ENCODE measurements at regions not wholly inside any gene's neighbourhood (a gene's known extent, or its start where the extent isn't known, plus 50 kb on each side); places are given as distances from the start of the nearest gene placed in this dataset.
A peak's percentile ranks its signal among the peaks of the same experiment; 100 is the strongest.

GRCh38 chr6:105992315-105992961 lies 93.7 kb upstream of the PRDM1 start (continued):
- peak; percentile 56; the same call in 1 of the 2 replicates for TF ChIP-seq ZNF610 (tag by site-specific recombination; IDR thresholded peaks at IDR 0.05; ENCODE audit: borderline replicate concordance)
- no peak for TF ChIP-seq ZNF621 (tag by site-specific recombination; IDR thresholded peaks at IDR 0.05)
- no peak for TF ChIP-seq ZNF560 (tag by site-specific recombination; IDR thresholded peaks at IDR 0.05; ENCODE audit: borderline replicate concordance)
- TF ChIP-seq ZNF114 (tag by site-specific recombination; IDR thresholded peaks at IDR 0.05) = no peak
- no peak for TF ChIP-seq GLIS1 (tag by site-specific recombination; IDR thresholded peaks at IDR 0.05)
- no peak for TF ChIP-seq ZBTB49 (tag by site-specific recombination; IDR thresholded peaks at IDR 0.05; ENCODE audit: low read depth)
- peak; percentile 79 for TF ChIP-seq ZNF580 (tag by site-specific recombination; IDR thresholded peaks at IDR 0.05)
- TF ChIP-seq ZNF626 (tag by site-specific recombination; IDR thresholded peaks at IDR 0.05) = no peak
- TF ChIP-seq RBAK (tag by site-specific recombination; IDR thresholded peaks at IDR 0.05) = no peak
- TF ChIP-seq ZNF521 (tag by site-specific recombination; IDR thresholded peaks at IDR 0.05) = no peak
- TF ChIP-seq ZNF335 (tag by site-specific recombination; conservative IDR thresholded peaks at IDR 0.05) = peak; percentile 89
- no peak for TF ChIP-seq OSR2 (tag by site-specific recombination; IDR thresholded peaks at IDR 0.05)
- no peak for TF ChIP-seq ZNF488 (tag by site-specific recombination; IDR thresholded peaks at IDR 0.05)
- TF ChIP-seq ZBTB20 (tag by site-specific recombination; IDR thresholded peaks at IDR 0.05) = no peak
- no peak for TF ChIP-seq ZNF391 (tag by site-specific recombination; IDR thresholded peaks at IDR 0.05; ENCODE audit: borderline replicate concordance, low read depth)
- no peak for TF ChIP-seq ZNF221 (tag by site-specific recombination; IDR thresholded peaks at IDR 0.05; ENCODE audit: borderline replicate concordance)
- no peak for TF ChIP-seq REPIN1 (tag by site-specific recombination; IDR thresholded peaks at IDR 0.05; ENCODE audit: low read depth)
- TF ChIP-seq ZNF513 (tag by site-specific recombination; IDR thresholded peaks at IDR 0.05) = no peak
- TF ChIP-seq ZBTB21 (tag by site-specific recombination; IDR thresholded peaks at IDR 0.05) = no peak
- TF ChIP-seq ZNF140 (tag by site-specific recombination; IDR thresholded peaks at IDR 0.05) = no peak
- no peak for TF ChIP-seq ZNF169 (tag by site-specific recombination; IDR thresholded peaks at IDR 0.05)
- no peak for TF ChIP-seq HOXC10 (CRISPR knock-in tag; IDR thresholded peaks at IDR 0.05)
- TF ChIP-seq ZNF514 (tag by site-specific recombination; IDR thresholded peaks at IDR 0.05) = no peak
- no peak for TF ChIP-seq ZFP37 (tag by site-specific recombination; IDR thresholded peaks at IDR 0.05)
- TF ChIP-seq ZEB2 (tag by site-specific recombination; IDR thresholded peaks at IDR 0.05) = no peak; the same call in 1 of the 2 replicates
- no peak for TF ChIP-seq TSHZ1 (tag by site-specific recombination; IDR thresholded peaks at IDR 0.05; ENCODE audit: borderline replicate concordance)
- no peak for TF ChIP-seq ZNF785 (tag by site-specific recombination; IDR thresholded peaks at IDR 0.05)
- TF ChIP-seq MEIS1 (CRISPR knock-in tag; IDR thresholded peaks at IDR 0.05; ENCODE audit: borderline replicate concordance) = no peak
- no peak for TF ChIP-seq ZNF280C (tag by site-specific recombination; IDR thresholded peaks at IDR 0.05)
- TF ChIP-seq ZNF596 (tag by site-specific recombination; IDR thresholded peaks at IDR 0.05) = no peak
